Heart right ventricle (tissue), 16 donors: ENCODE measurements at regions not wholly inside any gene's neighbourhood (a gene's known extent, or its start where the extent isn't known, plus 50 kb on each side); places are given as distances from the start of the nearest gene placed in this dataset.
"Not testable (repeated sequence)": the region's sequence is repeated elsewhere in the genome, so short reads cannot be mapped to it uniquely, and the experiment has no call there.

ENCODE experiments used
- ATAC-seq, 8 donors: fragments of 200-7000 bp; cut with Tn5 transposase; one replicate each; pipeline ENCODE4 v1.9.1; 2020; ENCODE audit warnings: mild to moderate bottlenecking in 8 of 8, moderate library complexity in 8 of 8, moderate number of reproducible peaks in 1 of 8
- DNase-seq, 2 donors: peaks; one replicate each; pipeline ENCODE4 v3.0.0-alpha.2; 2020
- H3K27ac ChIP-seq, 10 donors: fragments of 200-600 bp; sonication (generic) in 2 of 10; one replicate each; pipeline versions ENCODE4 v1.5.0 to v1.8.0; 2020 to 2022; ENCODE audit warnings: mild to moderate bottlenecking in 3 of 10
- H3K27me3 ChIP-seq, 7 donors: fragments of 200-600 bp; one replicate each; pipeline ENCODE4 v1.8.0; 2021 to 2022; ENCODE audit warnings: mild to moderate bottlenecking in 2 of 7
- H3K36me3 ChIP-seq, 9 donors: fragments of 200-600 bp; sonication (generic) in 1 of 9; one replicate each; pipeline versions ENCODE4 v1.5.0 to v1.8.0; 2020 to 2022; ENCODE audit warnings: mild to moderate bottlenecking in 2 of 9
- H3K4me1 ChIP-seq, 9 donors: fragments of 200-600 bp; sonication (generic) in 1 of 9; one replicate each; pipeline versions ENCODE4 v1.5.0 to v1.8.0; 2020 to 2022; ENCODE audit warnings: mild to moderate bottlenecking in 4 of 9
- H3K4me3 ChIP-seq, 10 donors: fragments of 200-600 bp; sonication (generic) in 2 of 10; one replicate each; pipeline versions ENCODE4 v1.5.0 to v1.8.0; 2020 to 2022; ENCODE audit warnings: mild to moderate bottlenecking in 7 of 10, moderate library complexity in 2 of 10
- H3K9me3 ChIP-seq, 11 donors: fragments of 200-600 bp in 10 of 11; sonication (generic) in 2 of 11; one replicate each; pipeline versions ENCODE4 v1.5.0 to v1.8.0; 2013 to 2022; ENCODE audit warnings: mild to moderate bottlenecking in 2 of 11, control low read depth in 1 of 11, moderate library complexity in 1 of 11
- CTCF ChIP-seq, 9 donors: fragments of 200-600 bp; sonication (generic) in 2 of 9; IDR thresholded peaks; one replicate each; pipeline versions ENCODE4 v1.5.0 to v1.8.0; 2021 to 2022; ENCODE audit warnings: antibody characterized with exemption in 9 of 9, mild to moderate bottlenecking in 5 of 9, moderate library complexity in 1 of 9
- WGBS, 2 donors: extraction: QIAGEN DNeasy Blood & Tissue Kit; methylation state at CpG; one replicate each; pipeline ENCODE4 v1.1.7; 2013; ENCODE audit warnings: inconsistent platforms in 1 of 2; 5-methylcytosine and 5-hydroxymethylcytosine counted together
- intact Hi-C, 10 donors: fragments of 100-400 bp; cut with DNase I; formaldehyde crosslinking; loops; one replicate each; pipeline versions ENCODE4 v1.11.1 to v1.14.2; 2022
- donor health status: Arrhythmogenic right ventricular cardiomyopathy.
- donor health status: ischemic (EF 13 %, LVEDD 7.1; RV severe dilation, severe dysfunction).
- donor health status: healthy with polysubstance abuse.
- donor health status: DM: no; HTN: yes; CAD: no.
- donor health status: DM: no; HTN: no; CAD: no.
- donor health status: ischemic (EF 25% LVEDD 6.9; RV normal size, moderate dysfunction).
- donor health status: ischemic (EF 25% LVEDD 5.7; RV mildly dilated, moderate dysfunction).
- donor health status: healthy.
- donor health status: DM: yes; HTN: yes; CAD: no.
- donor health status: Ischemic cardiomyopathy.
- donor health status: ischemic (EF 35%, LVEDD 5.7; RV mildly dilated, moderate dysfunction).
- donor health status: nonischemic (EF 11% LVEDD 7.7; RV severe dilation, severe dysfunction).
- donor health status: DM: yes; HTN: yes; CAD: no.
- donor health status: PGD.
- donor health status: ischemic (EF 29% LVEDD 5.4; RV normal size, mild dysfunction).
- donor health status: nonischemic (EF 23%, LVEDD 6.1; RV moderate dilation, normal function).

- H3K9me3 ChIP-seq, H3K27me3 ChIP-seq, DNase-seq, H3K36me3 ChIP-seq, intact Hi-C loops: not testable (repeated sequence)
- H3K27ac ChIP-seq = peak overlapping the region in 1 of 10 donors; percentile 20
- H3K4me3 ChIP-seq = peak overlapping the region in 2 of 10 donors; percentile 15 to 22
- H3K4me1 ChIP-seq = peaks cover 0 to 18% (median 0%) of the 10 kb centered on the region in 9 donors
- 45 to 50% methylated on average over 7 of the region's 10 CpGs for WGBS, 2 donors
- peak in 2 of 8 donors; percentile 23 to 26 for ATAC-seq
Observed at GRCh38 chr2:111464367-111464766, 343.7 kb downstream of the BCL2L11 start.

GRCh38 chr2:111465521-111465920 lies 344.8 kb downstream of the BCL2L11 start:
- H3K4me3 ChIP-seq, ATAC-seq, H3K36me3 ChIP-seq, H3K27me3 ChIP-seq, H3K27ac ChIP-seq, H3K9me3 ChIP-seq, DNase-seq, intact Hi-C loops: not testable (repeated sequence)
- WGBS, 2 donors = 100% methylated on average over 2 to 3 of the region's 3 CpGs
- H3K4me1 ChIP-seq = peaks cover 0 to 18% (median 0%) of the 10 kb centered on the region in 9 donors

- intact Hi-C loops, H3K9me3 ChIP-seq, DNase-seq, H3K36me3 ChIP-seq, H3K27me3 ChIP-seq, H3K4me3 ChIP-seq, H3K27ac ChIP-seq: not testable (repeated sequence)
- peaks cover 0 to 18% (median 3%) of the 10 kb centered on the region in 9 donors for H3K4me1 ChIP-seq
- WGBS, 2 donors = 73 to 80% methylated on average over 3 to 4 of the region's 4 CpGs
- ATAC-seq = peak in 2 of 8 donors; percentile 21 to 38
Observed at GRCh38 chr2:111466744-111467143, 346.0 kb downstream of the BCL2L11 start.

GRCh38 chr2:111470924-111471323 lies 350.2 kb downstream of the BCL2L11 start:
- DNase-seq, H3K27ac ChIP-seq, H3K4me3 ChIP-seq, H3K27me3 ChIP-seq, H3K36me3 ChIP-seq, H3K9me3 ChIP-seq, ATAC-seq, intact Hi-C loops: not testable (repeated sequence)
- peaks cover 0 to 23% (median 4%) of the 10 kb centered on the region in 9 donors for H3K4me1 ChIP-seq
- 66 to 82% methylated on average over 1 to 2 of the region's 2 CpGs for WGBS, 2 donors

GRCh38 chr2:111471791-111472530 lies 351.2 kb downstream of the BCL2L11 start:
- H3K27me3 ChIP-seq, H3K9me3 ChIP-seq, intact Hi-C loops, H3K4me3 ChIP-seq, DNase-seq, H3K36me3 ChIP-seq: not testable (repeated sequence)
- 56 to 65% methylated on average over 8 to 9 of the region's 9 CpGs for WGBS, 2 donors
- Histone ChIP-seq H3K4me1 (peaks cover 0 to 23% (median 4%) of the 10 kb centered on the region in 9 donors), H3K27ac (peak overlapping the region in 2 of 10 donors; percentile 9 to 48)
- peak; percentile 83 to 89 (median 86) for ATAC-seq

- ATAC-seq = peak in 2 of 8 donors; percentile 16 to 27
- peak overlapping the region in 1 of 10 donors; percentile 48 for H3K27ac ChIP-seq
- H3K4me3 ChIP-seq, DNase-seq, H3K9me3 ChIP-seq, H3K36me3 ChIP-seq, H3K27me3 ChIP-seq, intact Hi-C loops: not testable (repeated sequence)
- WGBS, 2 donors = 83 to 89% methylated on average over 7 of the region's 7 CpGs
- peaks cover 0 to 19% (median 4%) of the 10 kb centered on the region in 9 donors for H3K4me1 ChIP-seq
Observed at GRCh38 chr2:111472844-111473403, 352.2 kb downstream of the BCL2L11 start.

GRCh38 chr2:111473522-111473921 lies 352.8 kb downstream of the BCL2L11 start:
- peaks cover 0 to 23% (median 4%) of the 10 kb centered on the region in 9 donors for H3K4me1 ChIP-seq
- ATAC-seq = peak in 7 of 8 donors; percentile 36 to 67 (median 46)
- H3K27ac ChIP-seq, H3K36me3 ChIP-seq, DNase-seq, H3K4me3 ChIP-seq, H3K9me3 ChIP-seq, intact Hi-C loops, H3K27me3 ChIP-seq: not testable (repeated sequence)
- TF ChIP-seq CTCF (IDR thresholded peaks at IDR 0.05) = peak in 3 of 9 donors; percentile 11 to 39 (median 13)
- 39 to 49% methylated on average over 3 of the region's 3 CpGs for WGBS, 2 donors

- H3K36me3 ChIP-seq, H3K4me3 ChIP-seq, intact Hi-C loops, H3K27me3 ChIP-seq, H3K9me3 ChIP-seq, H3K27ac ChIP-seq, DNase-seq: not testable (repeated sequence)
- peaks cover 0 to 28% (median 4%) of the 10 kb centered on the region in 9 donors for H3K4me1 ChIP-seq
- WGBS, 2 donors = 92 to 93% methylated on average over 8 of the region's 8 CpGs
- ATAC-seq = peak in 1 of 8 donors; percentile 23
Observed at GRCh38 chr2:111474198-111474705, 353.5 kb downstream of the BCL2L11 start.

- Histone ChIP-seq H3K27ac (peak overlapping the region in 1 of 10 donors; percentile 66), H3K4me1 (peaks cover 0 to 24% (median 0%) of the 10 kb centered on the region in 9 donors)
- H3K4me3 ChIP-seq, H3K9me3 ChIP-seq, DNase-seq, ATAC-seq, intact Hi-C loops, H3K36me3 ChIP-seq, H3K27me3 ChIP-seq: not testable (repeated sequence)
- 94 to 96% methylated on average over 2 of the region's 3 CpGs for WGBS, 2 donors
Observed at GRCh38 chr2:111478335-111478734, 357.6 kb downstream of the BCL2L11 start.

- H3K4me1 ChIP-seq = peaks cover 0 to 23% (median 0%) of the 10 kb centered on the region in 9 donors
- intact Hi-C loops, H3K9me3 ChIP-seq, H3K27me3 ChIP-seq, DNase-seq, H3K4me3 ChIP-seq, H3K36me3 ChIP-seq, ATAC-seq: not testable (repeated sequence)
- 88 to 90% methylated on average over 12 of the region's 14 CpGs for WGBS, 2 donors
- H3K27ac ChIP-seq = peak overlapping the region in 1 of 10 donors; percentile 66
Observed at GRCh38 chr2:111478871-111479318, 358.2 kb downstream of the BCL2L11 start.
